ENCODE measurements at regions not wholly inside any gene's neighbourhood (a gene's known extent, or its start where the extent isn't known, plus 50 kb on each side); places are given as distances from the start of the nearest gene placed in this dataset.

GRCh38 chr12:92089559-92089958 lies 56.1 kb downstream of the BTG1 start:
- no peak for DNase-seq (ENCODE audit: low spot score)

DNA sequence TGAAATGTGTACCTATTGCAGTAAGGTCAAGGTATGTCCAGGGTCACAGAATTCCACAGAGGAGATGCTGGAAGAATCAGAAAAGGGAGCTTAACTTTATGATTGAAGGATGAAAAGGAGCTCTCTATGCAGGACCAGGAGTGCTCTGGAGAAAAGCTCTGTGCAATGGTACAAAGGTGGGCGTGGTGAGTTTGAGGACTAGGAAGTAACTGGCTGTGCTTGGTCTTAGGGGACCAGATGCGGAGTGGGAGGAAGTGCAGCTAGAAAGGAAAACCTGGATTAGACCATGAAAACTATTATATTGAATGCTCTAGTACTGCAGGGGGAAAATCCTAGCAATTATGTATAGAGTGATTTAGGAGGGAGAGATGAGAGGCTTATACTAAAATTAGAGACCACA lies 56.8 kb downstream of the BTG1 start:
- DNase-seq (ENCODE audit: low spot score) = no peak

DNA sequence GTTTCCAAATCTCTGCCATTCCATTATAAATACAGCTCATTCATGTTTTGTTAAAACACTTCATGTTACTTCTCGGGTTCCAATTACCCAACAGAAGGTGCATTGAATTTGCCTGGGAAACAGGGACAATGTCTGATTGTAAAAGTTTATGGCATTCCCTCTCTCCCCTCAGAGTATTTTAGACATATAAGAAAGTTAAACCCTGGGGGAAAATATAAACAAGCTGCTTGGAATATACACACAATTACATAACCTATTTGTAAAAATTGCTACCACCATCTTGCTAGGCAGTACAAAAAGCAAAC lies 60.0 kb downstream of the BTG1 start:
- no peak for DNase-seq (ENCODE audit: low spot score)

- no peak for DNase-seq (ENCODE audit: low spot score)
These were observed 60.5 kb downstream of the BTG1 start for GRCh38 chr12:92085040-92085735.

GRCh38 chr12:92080911-92081285 lies 64.7 kb downstream of the BTG1 start:
- no peak for DNase-seq (ENCODE audit: low spot score)

DNA sequence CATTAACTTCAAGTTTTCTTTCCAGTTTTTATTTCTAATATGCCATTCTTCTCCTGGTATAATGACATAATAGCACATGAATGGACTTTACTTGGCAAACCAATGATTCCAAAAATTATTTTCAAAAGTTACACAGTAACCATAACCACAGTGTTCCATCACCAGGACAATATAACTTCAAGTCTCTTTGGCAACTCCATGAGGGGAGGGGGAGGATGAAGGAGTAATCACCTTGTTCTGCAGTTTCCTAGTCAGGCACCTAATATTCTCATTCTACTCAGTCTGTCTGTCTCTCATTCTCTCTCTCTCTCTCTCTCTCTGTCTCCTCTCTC lies 66.6 kb downstream of the BTG1 start:
- DNase-seq (ENCODE audit: low spot score) = no peak

DNA sequence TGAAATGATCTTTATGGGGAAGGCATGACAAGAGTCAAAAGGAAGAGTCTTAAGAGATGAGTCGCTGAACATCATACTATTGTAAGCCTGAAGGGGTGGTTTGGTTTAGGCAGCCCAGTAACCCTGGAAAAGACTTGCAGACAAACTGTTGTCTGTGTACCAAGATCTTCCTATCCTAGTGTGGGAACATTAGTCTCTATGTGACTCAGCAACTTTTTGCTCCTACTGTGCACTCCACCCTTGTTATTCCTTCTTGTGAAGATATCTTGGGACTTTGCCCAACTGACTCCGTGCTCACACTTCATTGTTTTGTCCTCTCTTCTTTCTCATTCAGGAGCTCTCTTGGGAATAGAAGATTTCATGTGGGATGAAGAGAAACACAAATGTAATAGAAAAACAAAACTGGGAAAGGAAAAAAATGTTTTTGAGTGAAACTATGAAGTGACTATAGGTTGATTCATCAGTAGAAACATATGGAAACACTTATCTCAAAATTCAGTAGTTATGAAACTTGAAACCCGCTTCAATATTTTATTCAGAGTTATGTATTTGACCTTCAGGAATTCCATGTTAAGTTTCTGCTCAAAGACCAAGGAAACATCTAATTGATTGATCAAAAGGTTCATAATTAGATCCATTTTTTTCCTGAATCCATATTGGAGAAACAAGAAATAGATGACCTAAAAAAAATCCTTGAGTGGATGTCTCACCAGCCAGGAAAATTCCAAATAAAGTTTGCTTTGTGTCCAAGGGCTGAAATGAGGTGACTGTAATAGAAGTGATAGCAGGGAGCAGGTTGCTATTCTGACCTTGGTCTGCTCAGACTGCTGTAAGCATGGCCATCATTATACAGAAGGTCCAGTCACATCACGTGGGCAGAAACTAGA lies 67.2 kb downstream of the BTG1 start:
- DNase-seq (ENCODE audit: low spot score) = no peak

DNA sequence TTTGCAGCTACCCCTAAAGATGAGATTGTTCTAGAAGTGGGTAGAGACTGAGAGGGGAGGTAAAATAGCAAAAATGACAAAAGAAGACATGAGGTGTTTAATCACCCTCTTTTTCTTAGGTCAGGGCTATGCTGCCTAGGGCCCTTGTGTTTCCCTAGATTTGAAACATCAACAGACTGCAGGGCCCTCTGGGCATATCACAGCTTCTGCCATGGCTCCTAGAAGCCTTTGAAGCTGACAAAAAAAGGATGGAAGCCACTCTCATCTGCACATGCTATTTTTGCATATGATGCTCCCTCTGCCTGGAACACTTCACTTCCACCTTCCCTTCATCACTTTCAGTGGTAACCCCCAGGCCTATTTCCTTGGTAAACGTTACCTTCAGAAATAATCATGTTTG lies 68.1 kb downstream of the BTG1 start:
- no peak for DNase-seq (ENCODE audit: low spot score)

GRCh38 chr12:92076101-92076500 lies 69.5 kb downstream of the BTG1 start:
- no peak for DNase-seq (ENCODE audit: low spot score)

DNA sequence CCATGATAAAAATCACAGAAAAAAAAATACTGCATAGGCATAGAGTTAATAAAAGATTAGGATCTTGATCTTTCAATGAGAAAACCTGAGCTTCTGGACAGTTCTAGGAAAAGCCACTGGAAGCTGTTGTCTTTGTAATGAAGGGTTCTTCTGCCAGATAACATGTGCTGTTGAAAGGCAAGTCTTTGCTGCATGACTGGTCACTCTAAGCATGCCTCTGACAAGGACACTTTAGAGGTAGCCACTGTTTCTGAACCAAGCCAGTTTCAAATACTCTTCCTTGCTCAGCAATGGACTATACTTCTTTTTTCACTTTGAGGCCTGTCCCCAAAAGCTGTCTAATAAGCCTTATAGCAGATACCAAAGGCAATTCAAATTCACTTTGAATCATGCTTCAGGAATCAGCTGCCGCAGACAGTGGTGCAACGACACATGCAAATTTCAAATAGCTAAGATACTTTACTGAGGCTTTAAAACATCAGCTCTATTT lies 70.2 kb downstream of the BTG1 start:
- DNase-seq (ENCODE audit: low spot score) = no peak

GRCh38 chr12:92074889-92075288 lies 70.8 kb downstream of the BTG1 start:
- no peak for DNase-seq (ENCODE audit: low spot score)

DNA sequence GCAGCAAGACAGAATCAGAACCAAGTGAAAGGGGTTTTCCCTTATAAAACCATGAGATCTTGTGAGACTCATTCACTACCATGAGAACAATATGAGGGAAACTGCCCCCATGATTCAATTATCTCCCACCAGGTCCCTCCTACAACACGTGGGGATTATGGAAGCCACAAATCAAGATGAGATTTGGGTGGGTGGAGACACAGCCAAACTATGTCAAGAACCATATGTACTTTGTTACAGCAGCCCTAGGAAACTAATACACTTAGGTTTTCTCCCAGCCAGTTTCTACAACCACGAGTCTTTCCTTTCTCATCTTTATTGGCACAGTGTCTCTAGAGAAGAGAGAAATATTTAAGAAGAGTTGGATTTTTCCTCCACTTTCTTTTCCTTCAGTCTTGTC lies 72.6 kb downstream of the BTG1 start:
- no peak for DNase-seq (ENCODE audit: low spot score)

- DNase-seq (ENCODE audit: low spot score) = no peak
These were observed 73.5 kb downstream of the BTG1 start for GRCh38 chr12:92072112-92072511.

DNA sequence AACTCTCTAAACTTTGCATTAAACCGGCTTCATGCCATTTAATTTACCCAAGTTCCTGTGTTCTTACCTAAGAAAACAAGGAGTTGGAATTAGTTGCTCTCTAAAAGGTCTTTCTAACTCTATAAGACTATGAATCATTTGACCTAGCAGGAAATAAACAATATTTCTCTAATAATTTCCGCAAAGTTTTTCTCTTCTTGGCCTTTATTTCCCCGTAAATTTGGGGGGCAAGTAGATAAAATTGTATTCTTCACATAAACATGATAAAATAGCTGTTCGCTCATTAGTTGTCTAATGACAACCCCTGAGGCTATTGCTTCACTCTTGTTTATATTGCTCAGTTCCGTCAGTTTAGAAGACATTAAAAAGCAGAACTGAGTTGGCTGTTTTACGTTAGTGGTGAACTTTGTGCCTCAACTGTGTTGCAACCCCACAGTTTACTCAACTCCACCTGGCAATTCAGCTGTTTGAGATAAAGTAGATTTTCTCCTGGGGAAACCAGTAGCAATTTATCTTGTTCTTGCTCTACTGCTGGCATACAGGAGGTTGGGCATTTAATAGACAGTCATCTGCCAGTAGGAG lies 74.7 kb downstream of the BTG1 start:
- no peak for DNase-seq (ENCODE audit: low spot score)

GRCh38 chr12:92070054-92070863 lies 75.4 kb downstream of the BTG1 start:
- DNase-seq (ENCODE audit: low spot score) = no peak

DNA sequence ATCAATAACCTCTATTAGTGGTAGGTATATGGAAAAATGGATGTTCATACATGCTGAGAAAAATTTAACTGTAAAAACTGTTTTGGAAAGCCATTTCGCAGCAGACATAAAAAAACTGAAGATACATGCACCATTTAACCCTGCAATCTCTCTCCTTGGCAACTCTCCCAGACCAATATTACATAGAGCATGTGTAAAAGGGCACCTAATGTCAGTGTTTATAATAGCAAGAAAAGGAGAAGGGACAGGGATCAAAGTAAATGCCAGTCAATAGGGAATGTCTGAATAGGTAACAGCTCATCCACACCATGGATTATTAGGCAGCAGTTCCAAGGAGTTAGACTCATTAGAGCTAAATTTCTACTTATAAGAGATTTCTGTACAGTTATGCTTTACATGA lies 77.2 kb downstream of the BTG1 start:
- no peak for DNase-seq (ENCODE audit: low spot score)

DNA sequence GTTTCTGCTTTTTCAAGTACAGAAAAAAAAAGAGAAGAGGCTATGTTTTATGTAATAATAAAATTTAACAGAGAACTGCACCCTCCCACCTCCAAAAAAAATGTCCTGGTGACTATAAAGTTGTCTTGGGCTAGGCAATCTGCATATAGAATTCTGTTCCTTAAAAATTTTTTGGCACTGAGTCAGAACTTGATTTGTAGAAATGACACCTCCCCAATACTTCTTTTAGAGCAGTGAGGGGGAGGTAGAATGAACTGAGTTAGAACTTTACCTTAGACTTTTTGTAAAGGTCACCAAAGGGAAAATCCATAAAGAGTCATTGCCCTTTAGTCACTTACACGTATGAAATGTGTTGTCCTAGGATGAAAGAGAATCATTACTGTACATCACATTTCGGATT lies 80.0 kb downstream of the BTG1 start:
- DNase-seq (ENCODE audit: low spot score) = no peak

DNA sequence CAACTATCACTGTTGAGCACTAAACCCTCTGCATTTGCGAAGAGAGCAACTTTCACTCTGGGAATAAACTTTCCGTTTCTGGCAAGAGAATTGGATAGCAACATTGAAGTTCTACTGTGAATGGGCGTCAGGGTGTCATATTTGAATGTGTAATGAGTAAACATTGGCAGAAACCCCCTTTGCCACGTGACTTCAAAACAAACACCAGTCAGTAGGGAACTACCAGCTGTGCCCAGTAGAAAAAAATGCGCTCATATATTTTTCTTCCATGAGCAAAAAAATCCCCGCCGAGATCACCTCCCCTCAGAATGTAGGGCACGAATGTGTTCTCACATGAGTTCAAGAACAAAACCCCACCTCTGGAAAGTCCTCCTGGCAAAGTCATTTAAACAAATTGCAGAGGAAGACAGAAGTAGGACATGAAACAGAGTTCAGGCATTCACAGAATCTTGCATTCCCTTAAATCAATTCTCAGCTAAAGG lies 80.6 kb downstream of the BTG1 start:
- DNase-seq (ENCODE audit: low spot score) = no peak

DNA sequence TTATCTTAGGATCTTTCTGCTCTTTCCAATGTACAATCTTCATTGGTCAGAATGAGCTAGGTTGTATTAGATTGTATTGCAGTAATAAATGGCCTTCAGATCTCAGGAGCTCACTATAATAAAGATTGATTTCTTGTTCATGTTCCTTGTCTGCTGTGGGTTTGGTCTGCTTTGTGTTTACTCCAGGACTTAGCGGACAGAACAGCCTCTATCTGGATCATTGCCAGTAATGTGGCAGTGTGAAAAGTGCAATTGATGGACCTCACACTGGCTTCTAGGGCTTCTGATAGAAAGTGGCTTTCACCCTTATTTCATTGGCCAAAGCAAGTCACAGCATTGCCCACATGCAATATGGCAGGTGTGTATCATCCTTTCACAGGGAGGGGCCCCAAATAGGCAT lies 81.2 kb downstream of the BTG1 start:
- no peak for DNase-seq (ENCODE audit: low spot score)

- no peak for DNase-seq (ENCODE audit: low spot score)
These were observed 82.0 kb downstream of the BTG1 start for GRCh38 chr12:92063641-92064040.

DNA sequence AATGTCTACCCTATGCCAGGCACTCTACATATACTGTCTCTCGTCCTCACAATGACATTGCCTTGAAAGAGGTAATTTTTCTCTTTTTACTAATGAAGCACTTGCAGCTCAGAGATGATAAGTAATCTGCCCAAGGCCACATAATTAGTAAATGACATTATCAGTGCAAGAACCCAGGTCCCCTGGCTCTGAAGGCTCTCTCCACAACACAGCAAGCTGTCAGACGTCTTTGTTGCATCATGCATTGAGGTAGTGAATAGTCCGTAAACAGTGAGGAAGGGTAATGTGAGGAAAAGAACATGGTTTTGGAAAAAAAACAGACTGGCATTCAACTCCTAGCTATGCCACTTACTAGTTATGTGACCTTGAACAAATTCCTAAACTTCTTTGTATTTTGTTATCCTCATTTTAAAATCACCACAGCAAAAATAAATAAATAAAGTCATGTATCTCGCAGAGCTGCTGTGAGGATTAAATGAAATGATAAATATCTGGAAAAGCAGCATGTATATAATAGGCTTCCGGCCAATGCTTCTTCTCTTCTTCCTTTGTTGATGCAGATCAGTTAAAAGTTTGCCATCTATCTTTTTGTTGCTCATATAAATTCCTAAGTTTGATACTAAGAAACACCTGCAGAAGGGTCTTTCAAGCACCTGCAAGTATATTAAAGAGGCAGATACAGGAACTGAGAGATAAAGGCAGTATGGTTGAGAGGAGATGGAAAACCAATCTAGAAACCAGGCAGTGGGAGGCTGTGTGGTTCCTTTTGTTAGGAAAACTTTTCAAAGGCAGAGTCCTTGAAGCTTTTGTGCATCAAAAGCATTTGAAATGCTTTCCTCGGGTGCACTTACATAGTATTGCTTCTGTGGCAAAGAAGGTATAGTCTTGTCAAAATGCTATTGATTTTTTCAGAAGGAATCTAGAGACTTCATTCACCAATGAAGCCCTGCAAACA lies 82.8 kb downstream of the BTG1 start:
- DNase-seq (ENCODE audit: low spot score) = no peak

Data from ecto neural progenitor cell (in vitro differentiated cells).